HEK293 (cell line): ENCODE measurements at regions not wholly inside any gene's neighbourhood (a gene's known extent, or its start where the extent isn't known, plus 50 kb on each side); places are given as distances from the start of the nearest gene placed in this dataset.

Experiments used
- CTCF ChIA-PET: fragments of 350-600 bp; formaldehyde crosslinking; extraction: SDS; loops from one replicate; lab custom pipeline; 2021; ENCODE audit warnings: antibody characterized with exemption; lab: Yijun Ruan, JAX
- POLR2A ChIA-PET: fragments of 300-600 bp; formaldehyde crosslinking; extraction: SDS; loops from one replicate; lab custom pipeline; 2020; ENCODE audit warnings: antibody characterized with exemption, inconsistent platforms; lab: Yijun Ruan, JAX
- H3K27ac ChIP-seq: fragments of 200-500 bp; sonication (Bioruptor generic); 2 replicates; pipeline ENCODE4 v1.5.1; 2014; ENCODE audit warnings: low read depth, low read length, control low read depth, inconsistent platforms; ENCODE audit errors: extremely low read depth
- H3K36me3 ChIP-seq, 2 experiments: fragments of 200-500 bp in 1 of 2; sonication (Bioruptor generic) in 1 of 2; 1 replicate in 1 of 2; 2 replicates in 1 of 2; pipeline ENCODE4 v1.5.1; 2014 to 2017; ENCODE audit warnings: inconsistent platforms in 2 of 2, low read length in 2 of 2; ENCODE audit not compliant: control insufficient read depth in 2 of 2, insufficient read depth in 1 of 2
- H3K4me1 ChIP-seq: fragments of 200-500 bp; sonication (Bioruptor generic); 2 replicates; pipeline ENCODE4 v1.5.1; 2014; ENCODE audit warnings: mild to moderate bottlenecking, low read length, inconsistent platforms; ENCODE audit not compliant: control insufficient read depth, insufficient read depth
- H3K4me3 ChIP-seq: 2 replicates; pipeline ENCODE4 v1.5.1; 2011; ENCODE audit warnings: low read depth, mild to moderate bottlenecking, control low read depth, low read length, moderate library complexity
- H3K9me3 ChIP-seq: fragments of 200-500 bp; sonication (Bioruptor generic); 2 replicates; pipeline ENCODE4 v1.5.1; 2014; ENCODE audit warnings: low read depth, low read length, inconsistent platforms; ENCODE audit not compliant: control insufficient read depth, insufficient read depth
- GFI1B ChIP-seq: fragments of 450-650 bp; formaldehyde crosslinking; IDR thresholded peaks from 2 replicates; pipeline ENCODE4 v1.5.1; 2016; ENCODE audit warnings: missing biosample characterization, missing genetic modification characterization
- GLI2 ChIP-seq: fragments of 450-650 bp; formaldehyde crosslinking; IDR thresholded peaks from 2 replicates; pipeline ENCODE4; 2017; ENCODE audit warnings: missing biosample characterization, missing genetic modification characterization, low read depth, borderline replicate concordance
- MZF1 ChIP-seq: fragments of 450-650 bp; formaldehyde crosslinking; IDR thresholded peaks from 2 replicates; pipeline ENCODE4 v1.5.1; 2017; ENCODE audit warnings: missing biosample characterization, missing genetic modification characterization, borderline replicate concordance
- OSR2 ChIP-seq: fragments of 450-650 bp; formaldehyde crosslinking; IDR thresholded peaks from 2 replicates; pipeline ENCODE4 v1.5.1; 2016; ENCODE audit warnings: missing biosample characterization, missing genetic modification characterization
- PRDM1 ChIP-seq: fragments of 450-650 bp; formaldehyde crosslinking; IDR thresholded peaks from 2 replicates; pipeline ENCODE4; 2016; ENCODE audit warnings: missing biosample characterization, missing genetic modification characterization
- ZBTB11 ChIP-seq: fragments of 450-650 bp; formaldehyde crosslinking; conservative IDR thresholded peaks from 2 replicates; pipeline ENCODE4 v1.5.1; 2016; ENCODE audit warnings: low read depth, missing biosample characterization, missing genetic modification characterization
- ZFP3 ChIP-seq: fragments of 450-650 bp; formaldehyde crosslinking; IDR thresholded peaks from 2 replicates; pipeline ENCODE4 v1.5.1; 2016; ENCODE audit warnings: low read depth, missing biosample characterization, missing genetic modification characterization
- ZFP69B ChIP-seq: fragments of 450-650 bp; formaldehyde crosslinking; IDR thresholded peaks from 2 replicates; pipeline ENCODE4 v1.5.1; 2016; ENCODE audit warnings: missing biosample characterization, missing genetic modification characterization
- ZNF174 ChIP-seq: fragments of 450-650 bp; formaldehyde crosslinking; IDR thresholded peaks from 2 replicates; pipeline ENCODE4 v1.5.0; 2017; ENCODE audit warnings: missing biosample characterization, mild to moderate bottlenecking, missing genetic modification characterization
- ZNF302 ChIP-seq: fragments of 450-650 bp; formaldehyde crosslinking; IDR thresholded peaks from 2 replicates; pipeline ENCODE4 v1.5.1; 2016; ENCODE audit warnings: missing biosample characterization, missing genetic modification characterization, low read depth
- ZNF37A ChIP-seq: fragments of 450-650 bp; IDR thresholded peaks from 2 replicates; pipeline ENCODE4 v1.5.1; 2018; ENCODE audit warnings: missing biosample characterization, missing genetic modification characterization
- ZNF624 ChIP-seq: fragments of 450-650 bp; formaldehyde crosslinking; IDR thresholded peaks from 2 replicates; pipeline ENCODE4 v1.5.1; 2017; ENCODE audit warnings: missing biosample characterization, missing genetic modification characterization
- ZNF677 ChIP-seq: fragments of 450-650 bp; IDR thresholded peaks from 2 replicates; pipeline ENCODE4 v1.5.0; 2018; ENCODE audit warnings: missing biosample characterization, mild to moderate bottlenecking, missing genetic modification characterization, moderate library complexity
- ZNF707 ChIP-seq: fragments of 450-650 bp; formaldehyde crosslinking; IDR thresholded peaks from 2 replicates; pipeline ENCODE4 v1.5.1; 2016; ENCODE audit warnings: missing biosample characterization, missing genetic modification characterization
- ZNF768 ChIP-seq: fragments of 450-650 bp; formaldehyde crosslinking; IDR thresholded peaks from 2 replicates; pipeline ENCODE4 v1.5.1; 2018; ENCODE audit warnings: missing biosample characterization, mild to moderate bottlenecking, missing genetic modification characterization
- ZSCAN30 ChIP-seq: fragments of 450-650 bp; IDR thresholded peaks from 2 replicates; pipeline ENCODE4 v1.5.1; 2018; ENCODE audit warnings: missing biosample characterization, mild to moderate bottlenecking, missing genetic modification characterization, moderate library complexity
- TF ChIP-seq, protein P1 (sequence below): sonication (generic); formaldehyde crosslinking; IDR thresholded peaks from 2 replicates; pipeline ENCODE4 v1.8.1; 2022; ENCODE audit warnings: mild to moderate bottlenecking, moderate library complexity, missing genetic modification reagents

DNA sequence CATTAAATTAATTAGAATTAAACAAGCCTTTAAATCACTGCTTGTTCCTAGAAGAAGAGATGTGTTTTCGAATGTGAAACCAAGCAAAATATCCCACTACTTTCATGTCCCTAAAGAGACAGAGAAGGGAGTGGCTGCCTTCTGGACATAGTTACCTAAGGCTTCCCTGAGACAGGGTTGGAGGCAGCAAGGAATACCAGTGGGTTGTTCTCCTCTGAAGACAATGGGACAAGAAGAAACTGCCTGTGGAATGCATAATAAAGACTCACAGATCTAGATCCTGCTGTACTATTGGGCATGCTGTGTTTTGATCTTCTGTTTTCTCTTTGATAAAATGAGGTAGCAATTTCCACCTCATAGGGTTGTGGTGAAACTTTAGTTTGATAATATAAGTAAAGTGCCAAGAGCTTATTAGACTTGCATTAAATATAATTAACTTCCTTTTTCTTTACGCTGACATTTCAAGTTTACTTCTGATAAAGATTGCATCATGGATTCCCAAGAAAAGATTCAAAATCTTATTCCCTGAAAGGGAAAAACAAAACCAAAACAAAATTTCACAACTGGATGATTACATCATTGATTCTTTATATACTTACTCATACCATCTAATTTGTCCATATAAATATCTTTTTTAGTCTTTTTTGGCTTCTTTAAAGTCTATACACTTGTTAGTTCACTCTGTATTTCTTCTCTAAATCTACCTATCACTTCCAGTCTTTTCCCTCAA lies 621.3 kb downstream of the ETS1 start:
- CTCF ChIA-PET: no interaction called here
- H3K4me1 ChIP-seq: no peaks in the 10 kb centered on the region
- TF ChIP-seq ZNF707 (tag by site-specific recombination): no peak
- TF ChIP-seq MZF1 (tag by site-specific recombination): no peak
- TF ChIP-seq ZFP3 (tag by site-specific recombination): no peak
- no peak for TF ChIP-seq ZNF624 (tag by site-specific recombination)
- no peak for TF ChIP-seq GLI2 (tag by site-specific recombination)
- TF ChIP-seq, all 188 proteins: peak for 0
- POLR2A ChIA-PET: no interaction called here
- Histone ChIP-seq H3K4me3 (no peak overlapping the region), H3K27ac (no peak overlapping the region), H3K36me3 (no peaks in the 10 kb centered on the region), H3K9me3 (no peaks in the 10 kb centered on the region)

GRCh38 chr11:127962416-127962815 lies 624.9 kb downstream of the ETS1 start:
- ChIA-PET POLR2A (no interaction called here), CTCF (no interaction called here)
- H3K4me1 ChIP-seq: no peaks in the 10 kb centered on the region
- H3K36me3 ChIP-seq: no peaks in the 10 kb centered on the region
- no peak overlapping the region for H3K4me3 ChIP-seq
- H3K27ac ChIP-seq: no peak overlapping the region
- TF ChIP-seq ZSCAN30 (tag by site-specific recombination): no peak
- no peak for TF ChIP-seq PRDM1 (tag by site-specific recombination)
- no peak for TF ChIP-seq ZNF174 (tag by site-specific recombination)
- TF ChIP-seq ZFP69B: no peak
- TF ChIP-seq OSR2: no peak
- no peak for TF ChIP-seq ZBTB11
- no peak for TF ChIP-seq GFI1B (tag by site-specific recombination)
- no peak for TF ChIP-seq ZFP3 (tag by site-specific recombination)
- no peak for TF ChIP-seq ZNF302 (tag by site-specific recombination)
- no peak for TF ChIP-seq ZNF37A (tag by site-specific recombination)
- no peak for TF ChIP-seq ZNF677 (tag by site-specific recombination)
- TF ChIP-seq, protein P1, sequence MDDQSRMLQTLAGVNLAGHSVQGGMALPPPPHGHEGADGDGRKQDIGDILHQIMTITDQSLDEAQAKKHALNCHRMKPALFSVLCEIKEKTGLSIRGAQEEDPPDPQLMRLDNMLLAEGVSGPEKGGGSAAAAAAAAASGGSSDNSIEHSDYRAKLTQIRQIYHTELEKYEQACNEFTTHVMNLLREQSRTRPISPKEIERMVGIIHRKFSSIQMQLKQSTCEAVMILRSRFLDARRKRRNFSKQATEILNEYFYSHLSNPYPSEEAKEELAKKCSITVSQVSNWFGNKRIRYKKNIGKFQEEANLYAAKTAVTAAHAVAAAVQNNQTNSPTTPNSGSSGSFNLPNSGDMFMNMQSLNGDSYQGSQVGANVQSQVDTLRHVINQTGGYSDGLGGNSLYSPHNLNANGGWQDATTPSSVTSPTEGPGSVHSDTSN (CRISPR knock-in tag): no peak
- no peaks in the 10 kb centered on the region for H3K9me3 ChIP-seq

GRCh38 chr11:127950162-127950561 lies 637.2 kb downstream of the ETS1 start:
- Histone ChIP-seq H3K27ac (no peak overlapping the region), H3K9me3 (no peaks in the 10 kb centered on the region), H3K36me3 (no peaks in the 10 kb centered on the region), H3K4me3 (no peak overlapping the region), H3K4me1 (no peaks in the 10 kb centered on the region)
- POLR2A ChIA-PET: no interaction called here
- TF ChIP-seq ZNF768 (tag by site-specific recombination): no peak
- CTCF ChIA-PET: no interaction called here
